H9 (cell line): ENCODE measurements at regions not wholly inside any gene's neighbourhood (a gene's known extent, or its start where the extent isn't known, plus 50 kb on each side); places are given as distances from the start of the nearest gene placed in this dataset.
A peak's percentile ranks its signal among the peaks of the same experiment; 100 is the strongest.
"Not testable (repeated sequence)": the region's sequence is repeated elsewhere in the genome, so short reads cannot be mapped to it uniquely, and the experiment has no call there.

Experiments used
- DNase-seq: peaks from one replicate; pipeline ENCODE4 v3.0.0-alpha.2; 2017
- H2AFZ ChIP-seq: one replicate; pipeline ENCODE4 v1.6.1; 2013; ENCODE audit warnings: mild to moderate bottlenecking, low read length, control low read depth, moderate library complexity
- H2AK5ac ChIP-seq: 2 replicates; pipeline ENCODE4 v1.6.1; 2013; ENCODE audit warnings: low read length, control low read depth, mixed read lengths; ENCODE audit not compliant: insufficient read length
- H2BK120ac ChIP-seq: one replicate; pipeline ENCODE4 v1.6.1; 2013; ENCODE audit warnings: low read depth, mild to moderate bottlenecking, low read length, control low read depth, inconsistent platforms; ENCODE audit not compliant: poor library complexity, severe bottlenecking
- H2BK12ac ChIP-seq: 2 replicates; pipeline ENCODE4 v1.6.1; 2013; ENCODE audit warnings: low read length, control low read depth, mixed read lengths, low read depth; ENCODE audit not compliant: insufficient read length
- H2BK15ac ChIP-seq: 2 replicates; pipeline ENCODE4 v1.6.1; 2013; ENCODE audit warnings: low read depth, low read length, control low read depth
- H2BK20ac ChIP-seq: one replicate; pipeline ENCODE4 v1.6.1; 2013; ENCODE audit warnings: low read depth, mild to moderate bottlenecking, low read length, control low read depth, inconsistent platforms; ENCODE audit not compliant: poor library complexity, severe bottlenecking
- H2BK5ac ChIP-seq: 2 replicates; pipeline ENCODE4 v1.6.1; 2013; ENCODE audit warnings: low read length, control low read depth, mixed read lengths; ENCODE audit not compliant: insufficient read length
- H3K14ac ChIP-seq: 2 replicates; pipeline ENCODE4 v1.6.1; 2013; ENCODE audit warnings: low read length, control low read depth; ENCODE audit not compliant: insufficient read depth
- H3K18ac ChIP-seq: 2 replicates; pipeline ENCODE4 v1.6.1; 2013; ENCODE audit warnings: low read depth, mild to moderate bottlenecking, mixed read lengths, low read length, control low read depth; ENCODE audit not compliant: insufficient read length
- H3K23ac ChIP-seq: 2 replicates; pipeline ENCODE4 v1.6.1; 2013; ENCODE audit warnings: low read length, control low read depth, mixed read lengths, low read depth; ENCODE audit not compliant: insufficient read length
- H3K23me2 ChIP-seq: 2 replicates; pipeline ENCODE4 v1.6.1; 2013; ENCODE audit warnings: low read depth, mild to moderate bottlenecking, mixed read lengths, low read length, control low read depth; ENCODE audit not compliant: insufficient read length, poor library complexity, severe bottlenecking
- H3K27ac ChIP-seq: 2 replicates; pipeline ENCODE4 v1.5.1; 2013; ENCODE audit warnings: low read length, control low read depth, mixed read lengths, low read depth; ENCODE audit not compliant: insufficient read length
- H3K27me3 ChIP-seq: 2 replicates; pipeline ENCODE4 v1.6.1; 2013; ENCODE audit warnings: low read length, control low read depth, inconsistent platforms; ENCODE audit not compliant: insufficient read depth
- H3K4ac ChIP-seq: 2 replicates; pipeline ENCODE4 v1.6.1; 2013; ENCODE audit warnings: low read depth, mild to moderate bottlenecking, control low read depth, inconsistent platforms, low read length, moderate library complexity
- H3K4me1 ChIP-seq: 2 replicates; pipeline ENCODE4 v1.6.1; 2013; ENCODE audit warnings: low read length, control low read depth, inconsistent platforms; ENCODE audit not compliant: insufficient read depth
- H3K4me2 ChIP-seq: 2 replicates; pipeline ENCODE4 v1.6.1; 2013; ENCODE audit warnings: low read length, control low read depth, mixed read lengths; ENCODE audit not compliant: insufficient read length, insufficient read depth
- H3K56ac ChIP-seq: 2 replicates; pipeline ENCODE4 v1.6.1; 2013; ENCODE audit warnings: low read depth, mild to moderate bottlenecking, mixed read lengths, low read length, control low read depth; ENCODE audit not compliant: insufficient read length
- H3K79me1 ChIP-seq: 2 replicates; pipeline ENCODE4 v1.6.1; 2013; ENCODE audit warnings: low read depth, mild to moderate bottlenecking, moderate library complexity, low read length, control low read depth, inconsistent platforms; ENCODE audit not compliant: insufficient read depth, poor library complexity, severe bottlenecking
- H3K79me2 ChIP-seq: 2 replicates; pipeline ENCODE4 v1.6.1; 2013; ENCODE audit warnings: low read length, control low read depth, inconsistent platforms; ENCODE audit not compliant: insufficient read depth
- H3K9ac ChIP-seq: 2 replicates; pipeline ENCODE4 v1.6.1; 2013; ENCODE audit warnings: low read length, control low read depth, mixed read lengths; ENCODE audit not compliant: insufficient read length; ENCODE audit errors: extremely low read depth
- H3K9me3 ChIP-seq: one replicate; pipeline ENCODE4 v1.6.1; 2013; ENCODE audit warnings: low read depth, low read length, inconsistent platforms; ENCODE audit not compliant: control insufficient read depth
- H3T11ph ChIP-seq: one replicate; pipeline ENCODE4 v1.6.1; 2013; ENCODE audit warnings: mild to moderate bottlenecking, low read length, control low read depth, inconsistent platforms
- H4K20me1 ChIP-seq: one replicate; pipeline ENCODE4 v1.6.1; 2013; ENCODE audit not compliant: control insufficient read depth, insufficient read length, insufficient read depth
- H4K5ac ChIP-seq: 2 replicates; pipeline ENCODE4 v1.6.1; 2013; ENCODE audit warnings: low read depth, mild to moderate bottlenecking, mixed read lengths, low read length, control low read depth; ENCODE audit not compliant: insufficient read length
- H4K8ac ChIP-seq: replicated peaks from 2 replicates; pipeline ENCODE4 v1.6.1; 2013; ENCODE audit warnings: low read length, control low read depth, mixed read lengths, low read depth; ENCODE audit not compliant: insufficient read length
- H4K91ac ChIP-seq: 2 replicates; pipeline ENCODE4 v1.6.1; 2013; ENCODE audit warnings: low read depth, mild to moderate bottlenecking, moderate library complexity, mixed read lengths, low read length, control low read depth; ENCODE audit not compliant: insufficient read length
- H3K27ac Mint-ChIP-seq, 3 experiments: 2 replicates in 2 of 3; 3 replicates in 1 of 3; pipeline ENCODE4 v1.8.0; 2020 to 2021; ENCODE audit warnings: mixed read lengths in 3 of 3, mild to moderate bottlenecking in 1 of 3, moderate library complexity in 1 of 3
- H3K27me3 Mint-ChIP-seq: 2 replicates; pipeline ENCODE4 v1.8.0; 2021; ENCODE audit warnings: low read depth, mild to moderate bottlenecking, moderate library complexity, mixed read lengths
- H3K36me3 Mint-ChIP-seq, 3 experiments: 2 replicates in 2 of 3; 3 replicates in 1 of 3; pipeline ENCODE4 v1.8.0; 2020 to 2021; ENCODE audit warnings: low read depth in 3 of 3, mixed read lengths in 3 of 3; ENCODE audit not compliant: insufficient read depth in 1 of 3
- H3K4me1 Mint-ChIP-seq, 2 experiments: 2 replicates each; pipeline ENCODE4 v1.8.0; 2020; ENCODE audit warnings: mixed read lengths in 2 of 2
- H3K4me3 Mint-ChIP-seq, 2 experiments: 2 replicates in 1 of 2; 3 replicates in 1 of 2; pipeline ENCODE4 v1.8.0; 2020 to 2021; ENCODE audit warnings: mild to moderate bottlenecking in 2 of 2, mixed read lengths in 2 of 2, moderate library complexity in 1 of 2
- H3K9me3 Mint-ChIP-seq, 2 experiments: 2 replicates in 1 of 2; 3 replicates in 1 of 2; pipeline ENCODE4 v1.8.0; 2020; ENCODE audit warnings: mild to moderate bottlenecking in 2 of 2, mixed read lengths in 2 of 2, moderate library complexity in 1 of 2
- WGBS: extraction: QIAGEN DNeasy Blood & Tissue Kit; methylation state at CpG from one replicate; pipeline ENCODE4 v1.1.7; 2013; ENCODE audit warnings: missing lambda C conversion rate, low lambda C conversion rate, mixed read lengths; ENCODE audit not compliant: insufficient read length; ENCODE audit errors: extremely low coverage; 5-methylcytosine and 5-hydroxymethylcytosine counted together
- TF ChIP-seq, protein P1 (sequence below): fragments of 200-600 bp; sonication (generic); conservative IDR thresholded peaks from 3 replicates; pipeline ENCODE4 v1.8.0; 2021; ENCODE audit warnings: antibody characterized with exemption, mild to moderate bottlenecking

- H2AK5ac ChIP-seq, DNase-seq, H2AFZ ChIP-seq, H3K18ac ChIP-seq, H3T11ph ChIP-seq, H2BK12ac ChIP-seq, H3K79me1 ChIP-seq, H2BK120ac ChIP-seq, H4K5ac ChIP-seq, H3K36me3 Mint-ChIP-seq, H3K9me3 Mint-ChIP-seq, H2BK20ac ChIP-seq, H4K20me1 ChIP-seq, H3K9me3 ChIP-seq, H3K27me3 ChIP-seq, H3K23me2 ChIP-seq, H3K56ac ChIP-seq, H3K4me2 ChIP-seq, H3K27ac Mint-ChIP-seq, H3K4me3 Mint-ChIP-seq, H3K14ac ChIP-seq, H3K23ac ChIP-seq, H3K27me3 Mint-ChIP-seq, H3K4me1 ChIP-seq, H4K8ac ChIP-seq, H3K27ac ChIP-seq, H3K79me2 ChIP-seq, H3K4me1 Mint-ChIP-seq, H4K91ac ChIP-seq, H3K4ac ChIP-seq, H2BK15ac ChIP-seq, H2BK5ac ChIP-seq, H3K9ac ChIP-seq: not testable (repeated sequence)
- TF ChIP-seq, protein P1, sequence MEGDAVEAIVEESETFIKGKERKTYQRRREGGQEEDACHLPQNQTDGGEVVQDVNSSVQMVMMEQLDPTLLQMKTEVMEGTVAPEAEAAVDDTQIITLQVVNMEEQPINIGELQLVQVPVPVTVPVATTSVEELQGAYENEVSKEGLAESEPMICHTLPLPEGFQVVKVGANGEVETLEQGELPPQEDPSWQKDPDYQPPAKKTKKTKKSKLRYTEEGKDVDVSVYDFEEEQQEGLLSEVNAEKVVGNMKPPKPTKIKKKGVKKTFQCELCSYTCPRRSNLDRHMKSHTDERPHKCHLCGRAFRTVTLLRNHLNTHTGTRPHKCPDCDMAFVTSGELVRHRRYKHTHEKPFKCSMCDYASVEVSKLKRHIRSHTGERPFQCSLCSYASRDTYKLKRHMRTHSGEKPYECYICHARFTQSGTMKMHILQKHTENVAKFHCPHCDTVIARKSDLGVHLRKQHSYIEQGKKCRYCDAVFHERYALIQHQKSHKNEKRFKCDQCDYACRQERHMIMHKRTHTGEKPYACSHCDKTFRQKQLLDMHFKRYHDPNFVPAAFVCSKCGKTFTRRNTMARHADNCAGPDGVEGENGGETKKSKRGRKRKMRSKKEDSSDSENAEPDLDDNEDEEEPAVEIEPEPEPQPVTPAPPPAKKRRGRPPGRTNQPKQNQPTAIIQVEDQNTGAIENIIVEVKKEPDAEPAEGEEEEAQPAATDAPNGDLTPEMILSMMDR = peak; percentile 70
- no CpG with 5 or more reads among the region's 8 CpGs for WGBS
Measured at GRCh38 chr9:39559384-39559783, 203.9 kb downstream of the SPATA31A1 start.

DNA sequence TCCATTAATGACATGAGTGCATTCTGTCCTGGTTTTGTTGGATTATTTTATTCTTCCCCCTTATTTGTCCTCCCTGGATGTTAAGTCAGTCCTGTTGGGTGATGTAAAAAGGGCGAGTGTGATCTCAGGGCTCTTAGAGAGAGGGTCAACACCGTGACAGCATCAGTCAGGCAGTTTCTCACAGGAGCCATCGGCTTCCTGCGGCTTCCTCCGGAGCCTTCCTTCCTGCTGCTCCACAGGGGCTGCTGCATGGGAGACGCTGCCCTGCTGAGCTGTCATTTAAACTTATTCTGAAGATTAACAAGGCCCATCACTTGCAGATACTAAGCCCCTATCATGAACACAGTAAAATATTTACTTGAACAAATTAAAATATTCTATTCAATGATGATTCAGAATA, 211.3 kb downstream of the SPATA31A1 start:
- H3K4ac ChIP-seq, H2BK120ac ChIP-seq, H3K14ac ChIP-seq, H3K27me3 ChIP-seq, H3K27me3 Mint-ChIP-seq, H2BK5ac ChIP-seq, H3K27ac ChIP-seq, H3K36me3 Mint-ChIP-seq, H3K23ac ChIP-seq, H3K9ac ChIP-seq, H3K56ac ChIP-seq, H3K4me2 ChIP-seq, H2BK15ac ChIP-seq, H3K18ac ChIP-seq, H4K5ac ChIP-seq, H3K4me3 Mint-ChIP-seq, H3K23me2 ChIP-seq, H3K79me2 ChIP-seq, H2AFZ ChIP-seq, H2AK5ac ChIP-seq, H3K9me3 ChIP-seq, H3K4me1 ChIP-seq, H4K8ac ChIP-seq, H2BK12ac ChIP-seq, H3T11ph ChIP-seq, H4K20me1 ChIP-seq, H3K9me3 Mint-ChIP-seq, H4K91ac ChIP-seq, H2BK20ac ChIP-seq, H3K79me1 ChIP-seq: not testable (repeated sequence)
- no CpG with 5 or more reads among the region's 6 CpGs for whole genome bisulfite sequencing
- peak overlapping the region; percentile 55 to 83 (median 66); a peak in 6 of 7 replicates for H3K27ac Mint-ChIP-seq
- H3K4me1 Mint-ChIP-seq = peaks cover 19 to 22% of the 10 kb centered on the region in 2 experiments
- peak; percentile 54 for DNase-seq
